NCI-H1694 treated with DMSO at 0.1 percent for 48 hours (cell line): ENCODE measurements at regions not wholly inside any gene's neighbourhood (a gene's known extent, or its start where the extent isn't known, plus 50 kb on each side); places are given as distances from the start of the nearest gene placed in this dataset.
A peak's percentile ranks its signal among the peaks of the same experiment; 100 is the strongest.

ENCODE experiments used
- DNase-seq: peaks from one replicate; lab custom pipeline; 2025; lab: John Stamatoyannopoulos, UW

- DNase-seq, result no peak
Measured at GRCh38 chr3:18295171-18295920, 129.8 kb downstream of the SATB1 start.

GRCh38 chr3:18290157-18290556 lies 135.0 kb downstream of the SATB1 start:
- DNase-seq, result no peak

- DNase-seq, result no peak
Measured at GRCh38 chr3:18288243-18288642, 136.9 kb downstream of the SATB1 start.

GRCh38 chr3:18284716-18285115 lies 140.4 kb downstream of the SATB1 start:
- DNase-seq, result no peak

GRCh38 chr3:18283680-18284079 lies 141.5 kb downstream of the SATB1 start:
- no peak for DNase-seq

- no peak for DNase-seq
Measured at GRCh38 chr3:18282507-18282906, 142.6 kb downstream of the SATB1 start.

- DNase-seq, result no peak
Measured at GRCh38 chr3:18279226-18279737, 145.9 kb downstream of the SATB1 start.

GRCh38 chr3:18264853-18265252 lies 160.3 kb downstream of the SATB1 start:
- DNase-seq, result no peak

- no peak for DNase-seq
Measured at GRCh38 chr3:18264361-18264760, 160.8 kb downstream of the SATB1 start.

GRCh38 chr3:18258492-18258891 lies 166.6 kb downstream of the SATB1 start:
- DNase-seq, result no peak

- DNase-seq, result no peak
Measured at GRCh38 chr3:18252578-18252977, 172.6 kb downstream of the SATB1 start.

GRCh38 chr3:18250991-18251390 lies 174.1 kb downstream of the SATB1 start:
- no peak for DNase-seq

GRCh38 chr3:18249126-18249525 lies 176.0 kb downstream of the SATB1 start:
- DNase-seq, result no peak

- DNase-seq, result no peak
Measured at GRCh38 chr3:18247776-18248310, 177.3 kb downstream of the SATB1 start.

GRCh38 chr3:18247139-18247695 lies 177.9 kb downstream of the SATB1 start:
- DNase-seq, result no peak

- no peak for DNase-seq
Measured at GRCh38 chr3:18246336-18247060, 178.6 kb downstream of the SATB1 start.

- no peak for DNase-seq
Measured at GRCh38 chr3:18245721-18246120, 179.4 kb downstream of the SATB1 start.

GRCh38 chr3:18241837-18242236 lies 183.3 kb downstream of the SATB1 start:
- no peak for DNase-seq

GRCh38 chr3:18239674-18240073 lies 185.5 kb downstream of the SATB1 start:
- DNase-seq, result no peak

- no peak for DNase-seq
Measured at GRCh38 chr3:18238746-18239331, 186.3 kb downstream of the SATB1 start.

GRCh38 chr3:18238332-18238731 lies 186.8 kb downstream of the SATB1 start:
- DNase-seq, result no peak

- DNase-seq, result peak; percentile 0
Measured at GRCh38 chr3:18237251-18238005, 187.7 kb downstream of the SATB1 start.
